LNCaP clone FGC (cell line): ENCODE measurements at regions not wholly inside any gene's neighbourhood (a gene's known extent, or its start where the extent isn't known, plus 50 kb on each side); places are given as distances from the start of the nearest gene placed in this dataset.
"Not testable (repeated sequence)": the region's sequence is repeated elsewhere in the genome, so short reads cannot be mapped to it uniquely, and the experiment has no call there.

Experiments used
- DNase-seq: peaks from one replicate; pipeline ENCODE4 v3.0.0-alpha.2; 2011; ENCODE audit warnings: low read depth
- H3K4me3 ChIP-seq: 2 replicates; pipeline ENCODE4 v1.5.1; 2011; ENCODE audit warnings: mild to moderate bottlenecking, low read depth, low read length, control low read depth
- TF ChIP-seq, protein P1 (sequence below): IDR thresholded peaks from 2 replicates; pipeline ENCODE4 v1.5.1; 2012; ENCODE audit warnings: mild to moderate bottlenecking; ENCODE audit not compliant: control insufficient read depth, insufficient read depth; ENCODE audit errors: extremely low read depth

- TF ChIP-seq, protein P1, sequence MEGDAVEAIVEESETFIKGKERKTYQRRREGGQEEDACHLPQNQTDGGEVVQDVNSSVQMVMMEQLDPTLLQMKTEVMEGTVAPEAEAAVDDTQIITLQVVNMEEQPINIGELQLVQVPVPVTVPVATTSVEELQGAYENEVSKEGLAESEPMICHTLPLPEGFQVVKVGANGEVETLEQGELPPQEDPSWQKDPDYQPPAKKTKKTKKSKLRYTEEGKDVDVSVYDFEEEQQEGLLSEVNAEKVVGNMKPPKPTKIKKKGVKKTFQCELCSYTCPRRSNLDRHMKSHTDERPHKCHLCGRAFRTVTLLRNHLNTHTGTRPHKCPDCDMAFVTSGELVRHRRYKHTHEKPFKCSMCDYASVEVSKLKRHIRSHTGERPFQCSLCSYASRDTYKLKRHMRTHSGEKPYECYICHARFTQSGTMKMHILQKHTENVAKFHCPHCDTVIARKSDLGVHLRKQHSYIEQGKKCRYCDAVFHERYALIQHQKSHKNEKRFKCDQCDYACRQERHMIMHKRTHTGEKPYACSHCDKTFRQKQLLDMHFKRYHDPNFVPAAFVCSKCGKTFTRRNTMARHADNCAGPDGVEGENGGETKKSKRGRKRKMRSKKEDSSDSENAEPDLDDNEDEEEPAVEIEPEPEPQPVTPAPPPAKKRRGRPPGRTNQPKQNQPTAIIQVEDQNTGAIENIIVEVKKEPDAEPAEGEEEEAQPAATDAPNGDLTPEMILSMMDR, result no peak
- DNase-seq, result no peak
These were observed 1642.3 kb downstream of the C4orf33 start for GRCh38 chr4:130738233-130738632.

DNA sequence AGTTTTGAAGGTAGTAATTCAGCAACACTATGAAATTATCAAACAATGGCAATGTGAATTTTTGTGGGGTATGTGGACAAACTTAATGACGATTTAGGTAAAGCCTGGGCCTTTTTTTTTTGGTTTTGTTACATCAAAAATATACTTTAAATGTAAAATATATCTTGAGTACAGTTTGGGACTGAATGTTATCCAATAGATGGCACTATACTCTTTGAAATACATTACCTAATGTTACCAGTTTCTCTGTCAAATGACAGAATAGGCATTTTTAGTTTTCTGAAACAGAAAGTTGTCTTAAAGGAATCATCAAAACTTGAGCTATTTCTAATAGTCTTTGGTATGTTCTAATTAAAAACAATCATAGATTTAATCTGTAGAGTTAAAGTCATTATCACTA is 1651.9 kb downstream of the C4orf33 start:
- TF ChIP-seq, protein P1, result peak; percentile 35
- no peak overlapping the region for H3K4me3 ChIP-seq
- DNase-seq, result no peak

More at GRCh38 chr4:130738233-130738632, 1642.3 kb downstream of the C4orf33 start:
- no peak overlapping the region for H3K4me3 ChIP-seq

GRCh38 chr4:130753926-130754325 is 1658.0 kb downstream of the C4orf33 start:
- TF ChIP-seq, protein P1, result no peak
- no peak overlapping the region for H3K4me3 ChIP-seq

GRCh38 chr4:130760246-130760645 is 1664.3 kb downstream of the C4orf33 start:
- TF ChIP-seq, protein P1, result no peak
- no peak for DNase-seq
- no peak overlapping the region for H3K4me3 ChIP-seq

More at GRCh38 chr4:130753926-130754325, 1658.0 kb downstream of the C4orf33 start:
- no peak for DNase-seq

- not testable (repeated sequence) for H3K4me3 ChIP-seq, DNase-seq
These were observed 1671.4 kb downstream of the C4orf33 start for GRCh38 chr4:130767384-130767783.

- DNase-seq, H3K4me3 ChIP-seq: not testable (repeated sequence)
These were observed 1677.0 kb downstream of the C4orf33 start for GRCh38 chr4:130772966-130773365.

DNA sequence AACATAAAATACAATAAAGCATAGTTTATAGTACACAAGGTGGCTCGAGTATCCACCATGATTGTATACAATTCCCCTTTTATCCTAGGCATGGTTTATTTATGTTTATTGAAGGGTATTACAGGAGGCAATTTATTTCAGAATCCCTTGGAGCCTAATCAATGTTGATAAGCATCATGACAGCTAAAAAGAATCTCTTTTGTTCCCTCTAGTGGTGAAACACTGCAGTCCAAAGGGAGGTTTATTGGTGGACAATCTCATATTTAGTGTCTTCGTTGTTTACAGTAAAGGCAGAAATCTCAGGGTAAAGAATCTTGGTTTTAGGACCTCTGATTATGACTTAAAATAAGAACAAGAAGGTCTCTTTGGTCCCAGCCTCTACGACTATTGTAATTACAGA is 1712.5 kb downstream of the C4orf33 start:
- H3K4me3 ChIP-seq, result no peak overlapping the region
- peak; percentile 6 for DNase-seq
- TF ChIP-seq, protein P1, result peak; percentile 55

- no peak for DNase-seq
- H3K4me3 ChIP-seq, result no peak overlapping the region
- TF ChIP-seq, protein P1, result no peak
These were observed 1716.3 kb downstream of the C4orf33 start for GRCh38 chr4:130812117-130812765.
